ENCODE measurements at regions not wholly inside any gene's neighbourhood (a gene's known extent, or its start where the extent isn't known, plus 50 kb on each side); places are given as distances from the start of the nearest gene placed in this dataset.

- DNase-seq (ENCODE audit: insufficient read length, low spot score), result no peak
- TF ChIP-seq POLR2AphosphoS5 (IDR thresholded peaks at IDR 0.05; ENCODE audit: low read depth, low read length), result no peak
- no peak for TF ChIP-seq POLR2A (IDR thresholded peaks at IDR 0.05; ENCODE audit: low read depth, low read length)
- no peak for TF ChIP-seq SPI1 (IDR thresholded peaks at IDR 0.05; ENCODE audit: low read depth, low read length)
- no peak for TF ChIP-seq TAF1 (IDR thresholded peaks at IDR 0.05; ENCODE audit: low read depth, low read length)
- TF ChIP-seq PAX5 (IDR thresholded peaks at IDR 0.05; ENCODE audit: insufficient read depth, low read length, severe bottlenecking), result no peak
- TF ChIP-seq POU2F2 (IDR thresholded peaks at IDR 0.05; ENCODE audit: low read depth, low read length), result no peak
- FAIRE-seq, result no peak
These were observed 85.0 kb downstream of the UNCX start for GRCh38 chr7:1317646-1318045.

DNA sequence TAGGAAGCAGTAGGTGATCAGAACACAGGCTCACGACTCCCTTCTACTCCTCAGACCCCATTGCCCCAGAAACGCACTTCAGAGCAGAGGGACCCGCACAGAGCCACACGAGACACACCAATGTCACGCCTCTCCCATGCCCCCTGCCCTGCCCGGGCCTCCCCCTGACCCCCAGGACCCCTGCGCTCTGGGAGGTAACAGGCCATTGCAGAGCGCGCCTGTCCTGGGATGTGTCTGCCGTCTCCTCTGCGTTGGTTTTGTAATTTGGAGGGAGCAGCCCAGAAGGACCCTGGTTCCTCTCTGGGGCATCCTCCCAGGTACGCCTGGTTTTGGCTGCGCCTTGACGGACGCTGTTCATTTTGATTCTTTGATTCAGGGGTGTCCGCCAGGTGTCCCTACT is 85.4 kb downstream of the UNCX start:
- TF ChIP-seq POLR2AphosphoS5 (IDR thresholded peaks at IDR 0.05; ENCODE audit: low read depth, low read length), result no peak
- TF ChIP-seq POU2F2 (IDR thresholded peaks at IDR 0.05; ENCODE audit: low read depth, low read length), result no peak
- TF ChIP-seq PAX5 (IDR thresholded peaks at IDR 0.05; ENCODE audit: insufficient read depth, low read length, severe bottlenecking), result no peak
- TF ChIP-seq TAF1 (IDR thresholded peaks at IDR 0.05; ENCODE audit: low read depth, low read length), result no peak
- no peak for TF ChIP-seq POLR2A (IDR thresholded peaks at IDR 0.05; ENCODE audit: low read depth, low read length)
- no peak for TF ChIP-seq SPI1 (IDR thresholded peaks at IDR 0.05; ENCODE audit: low read depth, low read length)
- FAIRE-seq (no peak), DNase-seq (ENCODE audit: insufficient read length, low spot score) (no peak)

DNA sequence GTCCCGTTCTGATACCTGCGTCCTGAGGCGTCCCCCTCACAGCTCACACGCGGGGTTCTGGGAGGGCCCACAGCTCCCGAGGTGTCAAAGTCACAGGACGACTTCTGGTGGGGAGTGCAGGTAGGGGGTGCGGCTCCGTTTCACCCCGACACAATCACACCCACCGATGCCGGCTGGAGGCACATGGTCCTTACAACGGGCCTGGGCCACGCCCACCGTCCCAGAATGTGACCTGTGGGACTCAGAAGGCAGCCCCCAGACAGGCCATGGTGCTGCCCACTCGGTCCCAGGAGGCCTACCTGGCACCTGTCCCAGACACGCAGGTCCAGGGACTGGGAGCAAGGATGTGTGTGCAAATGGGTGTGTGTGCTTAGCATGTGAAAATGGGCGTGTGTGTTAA is 86.0 kb downstream of the UNCX start:
- no peak for FAIRE-seq
- no peak for TF ChIP-seq POLR2AphosphoS5 (IDR thresholded peaks at IDR 0.05; ENCODE audit: low read depth, low read length)
- DNase-seq (ENCODE audit: insufficient read length, low spot score), result no peak

- DNase-seq (ENCODE audit: insufficient read length, low spot score), result no peak
- FAIRE-seq, result no peak
- TF ChIP-seq POLR2A (IDR thresholded peaks at IDR 0.05; ENCODE audit: low read depth, low read length) (no peak), TAF1 (IDR thresholded peaks at IDR 0.05; ENCODE audit: low read depth, low read length) (no peak), PAX5 (IDR thresholded peaks at IDR 0.05; ENCODE audit: insufficient read depth, low read length, severe bottlenecking) (no peak), POU2F2 (IDR thresholded peaks at IDR 0.05; ENCODE audit: low read depth, low read length) (no peak), SPI1 (IDR thresholded peaks at IDR 0.05; ENCODE audit: low read depth, low read length) (no peak), POLR2AphosphoS5 (IDR thresholded peaks at IDR 0.05; ENCODE audit: low read depth, low read length) (no peak)
These were observed 88.1 kb downstream of the UNCX start for GRCh38 chr7:1320616-1321240.

- no peak for TF ChIP-seq SPI1 (IDR thresholded peaks at IDR 0.05; ENCODE audit: low read depth, low read length)
- no peak for TF ChIP-seq POLR2AphosphoS5 (IDR thresholded peaks at IDR 0.05; ENCODE audit: low read depth, low read length)
- no peak for TF ChIP-seq POU2F2 (IDR thresholded peaks at IDR 0.05; ENCODE audit: low read depth, low read length)
- no peak for TF ChIP-seq PAX5 (IDR thresholded peaks at IDR 0.05; ENCODE audit: insufficient read depth, low read length, severe bottlenecking)
- TF ChIP-seq TAF1 (IDR thresholded peaks at IDR 0.05; ENCODE audit: low read depth, low read length), result no peak
- no peak for TF ChIP-seq POLR2A (IDR thresholded peaks at IDR 0.05; ENCODE audit: low read depth, low read length)
- no peak for DNase-seq (ENCODE audit: insufficient read length, low spot score)
- FAIRE-seq, result no peak
These were observed 89.0 kb downstream of the UNCX start for GRCh38 chr7:1321411-1322239.

GRCh38 chr7:1322240-1323110 is 89.8 kb downstream of the UNCX start:
- TF ChIP-seq POU2F2 (IDR thresholded peaks at IDR 0.05; ENCODE audit: low read depth, low read length) (no peak), SPI1 (IDR thresholded peaks at IDR 0.05; ENCODE audit: low read depth, low read length) (no peak), TAF1 (IDR thresholded peaks at IDR 0.05; ENCODE audit: low read depth, low read length) (no peak), POLR2AphosphoS5 (IDR thresholded peaks at IDR 0.05; ENCODE audit: low read depth, low read length) (no peak), POLR2A (IDR thresholded peaks at IDR 0.05; ENCODE audit: low read depth, low read length) (no peak), PAX5 (IDR thresholded peaks at IDR 0.05; ENCODE audit: insufficient read depth, low read length, severe bottlenecking) (no peak)
- FAIRE-seq (no peak), DNase-seq (ENCODE audit: insufficient read length, low spot score) (no peak)

DNA sequence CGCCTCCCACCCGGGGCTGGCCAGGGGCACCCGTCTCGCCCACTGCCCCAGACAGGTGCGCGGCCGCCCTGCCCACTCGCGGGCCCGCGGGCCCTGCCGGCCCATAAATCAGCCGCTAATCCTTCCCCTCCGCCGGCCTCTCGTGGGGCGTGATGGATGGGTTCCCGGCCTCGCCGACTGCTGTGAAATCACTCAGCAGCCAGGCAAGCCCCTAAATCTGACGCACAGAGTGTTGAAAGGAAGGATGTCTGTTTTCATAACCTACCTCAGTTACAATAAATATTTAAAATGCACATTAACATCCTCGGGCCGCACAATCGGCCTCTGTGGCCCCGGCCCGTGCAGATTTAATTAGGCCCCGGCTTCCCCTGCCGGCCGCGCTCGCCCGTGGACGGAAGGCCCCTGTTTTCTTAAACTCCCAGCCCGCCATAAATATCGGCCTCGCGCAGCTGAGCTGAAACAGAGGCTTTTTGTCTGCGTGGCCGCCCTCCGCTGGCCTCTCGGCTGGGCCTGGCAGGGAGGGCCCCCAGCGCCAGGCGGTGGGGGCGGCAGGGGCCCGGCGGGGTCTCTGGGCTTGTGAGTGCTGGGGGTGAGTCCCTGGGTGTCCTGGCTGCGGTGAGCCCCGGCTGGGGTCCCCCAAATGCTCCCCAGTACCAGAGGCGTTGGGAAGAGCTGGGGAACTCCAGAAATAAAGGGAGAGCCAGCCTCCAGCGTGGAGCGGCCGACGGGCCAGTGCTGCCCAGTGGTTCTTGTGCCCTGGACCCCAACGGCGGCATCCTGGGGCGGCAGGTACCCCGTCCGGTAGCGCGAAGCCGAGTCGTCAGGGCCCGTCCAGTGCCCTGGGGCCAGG is 90.7 kb downstream of the UNCX start:
- no peak for TF ChIP-seq PAX5 (IDR thresholded peaks at IDR 0.05; ENCODE audit: insufficient read depth, low read length, severe bottlenecking)
- TF ChIP-seq POLR2A (IDR thresholded peaks at IDR 0.05; ENCODE audit: low read depth, low read length), result no peak
- TF ChIP-seq POLR2AphosphoS5 (IDR thresholded peaks at IDR 0.05; ENCODE audit: low read depth, low read length), result no peak
- TF ChIP-seq TAF1 (IDR thresholded peaks at IDR 0.05; ENCODE audit: low read depth, low read length), result no peak
- TF ChIP-seq POU2F2 (IDR thresholded peaks at IDR 0.05; ENCODE audit: low read depth, low read length), result no peak
- no peak for FAIRE-seq
- no peak for DNase-seq (ENCODE audit: insufficient read length, low spot score)

DNA sequence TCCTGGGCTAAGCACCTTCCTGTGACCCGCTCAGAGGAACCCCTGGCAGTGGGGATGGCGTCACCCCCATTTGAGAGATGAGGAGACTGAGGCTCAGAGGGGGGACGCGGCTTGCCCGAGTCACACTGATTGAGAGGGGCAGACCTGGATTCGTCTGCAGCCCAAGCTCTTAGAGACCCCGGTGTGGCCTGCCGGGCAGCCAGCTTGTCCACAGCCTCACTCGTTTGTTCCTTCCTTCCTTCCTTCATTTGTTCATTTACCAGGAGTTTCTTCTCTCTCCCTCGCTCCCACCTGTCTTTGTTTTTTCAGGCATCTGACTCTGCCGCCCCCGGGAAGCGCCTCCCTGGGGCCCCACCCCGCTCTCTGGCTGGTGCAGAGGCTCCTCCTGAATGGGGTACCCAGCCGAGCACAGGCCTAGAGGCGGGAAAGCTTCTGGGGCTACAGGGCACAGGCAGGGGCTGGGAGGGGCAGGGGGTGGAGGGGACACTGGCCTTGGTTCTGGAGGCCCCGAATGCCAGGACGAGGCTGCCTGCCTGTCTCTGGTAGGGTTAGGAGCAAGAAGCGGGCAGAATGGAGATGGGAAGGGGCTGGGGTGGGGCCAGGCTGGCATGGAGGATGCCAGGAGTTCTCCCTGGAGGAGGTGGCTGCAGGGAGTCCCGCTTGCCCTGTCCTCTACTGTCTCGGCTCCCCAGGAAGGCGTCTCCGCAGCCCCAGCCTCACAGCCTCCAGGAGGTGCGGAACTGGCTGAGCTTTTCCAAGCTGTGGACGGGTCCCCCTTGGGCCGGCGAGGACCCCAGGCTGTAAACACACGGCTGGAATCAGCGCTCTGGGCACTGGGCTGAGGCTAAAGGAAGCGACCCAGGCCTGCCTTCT is 91.6 kb downstream of the UNCX start:
- no peak for TF ChIP-seq SPI1 (IDR thresholded peaks at IDR 0.05; ENCODE audit: low read depth, low read length)
- FAIRE-seq (no peak), DNase-seq (ENCODE audit: insufficient read length, low spot score) (no peak)

All from GM12891 (cell line).